Lung (tissue), 11 donors: ENCODE measurements at regions not wholly inside any gene's neighbourhood (a gene's known extent, or its start where the extent isn't known, plus 50 kb on each side); places are given as distances from the start of the nearest gene placed in this dataset.

Source experiments
- ATAC-seq: fragments of 200-7000 bp; cut with Tn5 transposase; one replicate; pipeline ENCODE4 v1.9.1; 2020; ENCODE audit warnings: moderate number of reproducible peaks; ENCODE audit not compliant: insufficient read depth, low FRiP score
- DNase-seq, 3 donors: peaks; one replicate each; pipeline ENCODE4 v3.0.0-alpha.2; 2013 to 2017
- H3K27ac ChIP-seq, 2 donors: one replicate each; pipeline ENCODE4 v1.5.1; 2013; ENCODE audit warnings: mild to moderate bottlenecking in 2 of 2, moderate library complexity in 2 of 2, control low read depth in 1 of 2, inconsistent platforms in 1 of 2, low read depth in 1 of 2, low read length in 1 of 2
- H3K27me3 ChIP-seq, 3 donors: one replicate each; pipeline ENCODE4 v1.5.1; 2013; ENCODE audit warnings: low read length in 2 of 3; ENCODE audit not compliant: control insufficient read depth in 3 of 3, insufficient read depth in 3 of 3
- H3K36me3 ChIP-seq, 4 donors: one replicate each; pipeline ENCODE4 v1.5.1; 2013; ENCODE audit warnings: low read length in 4 of 4, mild to moderate bottlenecking in 1 of 4, moderate library complexity in 1 of 4; ENCODE audit not compliant: control insufficient read depth in 4 of 4, insufficient read depth in 4 of 4
- H3K4me1 ChIP-seq, 5 donors: one replicate each; pipeline ENCODE4 v1.5.1; 2013; ENCODE audit warnings: low read length in 5 of 5, mild to moderate bottlenecking in 2 of 5, moderate library complexity in 1 of 5; ENCODE audit not compliant: control insufficient read depth in 5 of 5, insufficient read depth in 5 of 5
- H3K4me3 ChIP-seq: one replicate; pipeline ENCODE4 v1.5.1; 2013; ENCODE audit warnings: mild to moderate bottlenecking, control low read depth, moderate library complexity
- H3K9ac ChIP-seq, 2 donors: one replicate each; pipeline ENCODE4 v1.5.1; 2013; ENCODE audit warnings: low read length in 2 of 2, control low read depth in 1 of 2; ENCODE audit not compliant: insufficient read depth in 1 of 2
- H3K9me3 ChIP-seq, 4 donors: one replicate each; pipeline ENCODE4 v1.5.1; 2013; ENCODE audit warnings: low read length in 3 of 4, mild to moderate bottlenecking in 1 of 4, moderate library complexity in 1 of 4; ENCODE audit not compliant: control insufficient read depth in 4 of 4, insufficient read depth in 3 of 4
- CTCF ChIP-seq: IDR thresholded peaks from 2 replicates; pipeline ENCODE4 v1.5.1; 2012; ENCODE audit warnings: mild to moderate bottlenecking; ENCODE audit errors: control extremely low read depth, extremely low read depth
- WGBS, 2 donors: extraction: QIAGEN DNeasy Blood & Tissue Kit; methylation state at CpG; one replicate each; pipeline ENCODE4 v1.1.7; 2013; 5-methylcytosine and 5-hydroxymethylcytosine counted together
- donor health status: control.
- donor health status: control.
- donor health status: Bipolar disorder and iron deficiency.
- donor health status: healthy.
- donor health status: DM: yes; HTN: yes; CAD: no.

- H3K4me1 ChIP-seq = no peaks in the 10 kb centered on the region
- no peaks in the 10 kb centered on the region for H3K27me3 ChIP-seq
- H3K27ac ChIP-seq = no peak overlapping the region
- no peak for TF ChIP-seq CTCF
- H3K4me3 ChIP-seq = no peak overlapping the region
- H3K9ac ChIP-seq = no peak overlapping the region
- DNase-seq (no peak), ATAC-seq (no peak)
- WGBS, 2 donors = 85 to 90% methylated on average over 3 of the region's 3 CpGs
- no peaks in the 10 kb centered on the region for H3K9me3 ChIP-seq
- no peaks in the 10 kb centered on the region for H3K36me3 ChIP-seq
Observed at GRCh38 chr2:200193331-200193730, 113.2 kb upstream of the SPATS2L start.

GRCh38 chr2:200193791-200194190, 112.7 kb upstream of the SPATS2L start:
- Histone ChIP-seq H3K27me3 (no peaks in the 10 kb centered on the region), H3K4me3 (no peak overlapping the region), H3K27ac (no peak overlapping the region), H3K36me3 (no peaks in the 10 kb centered on the region), H3K4me1 (no peaks in the 10 kb centered on the region), H3K9me3 (no peaks in the 10 kb centered on the region), H3K9ac (no peak overlapping the region)
- DNase-seq (no peak), ATAC-seq (no peak)
- 89% methylated on average over 5 of the region's 5 CpGs for WGBS, 2 donors
- no peak for TF ChIP-seq CTCF

GRCh38 chr2:200194746-200195145, 111.7 kb upstream of the SPATS2L start:
- Histone ChIP-seq H3K4me1 (peaks cover 0 to 3% (median 0%) of the 10 kb centered on the region in 5 donors), H3K9me3 (peaks cover 0 to 3% (median 0%) of the 10 kb centered on the region in 4 donors), H3K27ac (no peak overlapping the region), H3K36me3 (no peaks in the 10 kb centered on the region), H3K9ac (no peak overlapping the region), H3K27me3 (no peaks in the 10 kb centered on the region), H3K4me3 (no peak overlapping the region)
- no peak for TF ChIP-seq CTCF
- 79 to 86% methylated on average over 4 of the region's 4 CpGs for WGBS, 2 donors
- ATAC-seq (no peak), DNase-seq (no peak)

- no peak for TF ChIP-seq CTCF
- DNase-seq = no peak
Observed at GRCh38 chr2:200199005-200199404, 107.5 kb upstream of the SPATS2L start.

More at GRCh38 chr2:200199005-200199404, 107.5 kb upstream of the SPATS2L start:
- no peak overlapping the region for H3K4me3 ChIP-seq
- no peaks in the 10 kb centered on the region for H3K36me3 ChIP-seq
- ATAC-seq = no peak
- H3K9me3 ChIP-seq = peaks cover 0 to 3% (median 0%) of the 10 kb centered on the region in 4 donors
- H3K27me3 ChIP-seq = no peaks in the 10 kb centered on the region
- H3K4me1 ChIP-seq = peaks cover 0 to 4% (median 0%) of the 10 kb centered on the region in 5 donors
- no peak overlapping the region for H3K27ac ChIP-seq
- WGBS, 2 donors = 33 to 63% methylated on average over 2 of the region's 2 CpGs
- H3K9ac ChIP-seq = no peak overlapping the region
